Stimulated activated CD4-positive, alpha-beta T cell treated with anti-CD3 and anti-CD28 coated beads, Interleukin-1b, Interleukin-23, amount 100 ng/mL, for 24 hours (primary cell): ENCODE measurements at regions not wholly inside any gene's neighbourhood (a gene's known extent, or its start where the extent isn't known, plus 50 kb on each side); places are given as distances from the start of the nearest gene placed in this dataset.

Experiments used
- DNase-seq, 4 experiments: peaks; one replicate each; pipeline ENCODE4 v3.0.0-alpha.2; 2020; ENCODE audit warnings: low read depth in 4 of 4, low spot score in 1 of 4

GRCh38 chr10:29857843-29858701 is 201.3 kb downstream of the JCAD start:
- DNase-seq: no peak

DNA sequence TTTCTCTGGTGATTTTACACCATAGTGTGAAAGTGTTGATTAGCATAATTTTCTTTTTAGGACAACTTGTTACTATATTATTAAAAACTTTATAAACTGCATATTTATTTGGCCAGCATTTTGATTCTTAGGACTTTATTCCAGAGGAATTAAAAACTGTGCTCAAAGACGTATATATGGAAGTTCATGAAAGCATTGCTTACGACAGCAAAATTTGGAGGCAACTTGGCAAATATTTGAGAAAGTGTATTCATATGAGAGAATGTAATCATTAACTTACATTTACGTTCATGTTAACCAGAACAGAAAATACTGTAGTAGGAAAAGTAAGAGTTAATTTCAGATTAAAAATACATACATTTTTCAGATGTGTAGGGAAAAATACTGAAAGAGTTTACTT is 203.1 kb downstream of the JCAD start:
- DNase-seq: no peak

DNA sequence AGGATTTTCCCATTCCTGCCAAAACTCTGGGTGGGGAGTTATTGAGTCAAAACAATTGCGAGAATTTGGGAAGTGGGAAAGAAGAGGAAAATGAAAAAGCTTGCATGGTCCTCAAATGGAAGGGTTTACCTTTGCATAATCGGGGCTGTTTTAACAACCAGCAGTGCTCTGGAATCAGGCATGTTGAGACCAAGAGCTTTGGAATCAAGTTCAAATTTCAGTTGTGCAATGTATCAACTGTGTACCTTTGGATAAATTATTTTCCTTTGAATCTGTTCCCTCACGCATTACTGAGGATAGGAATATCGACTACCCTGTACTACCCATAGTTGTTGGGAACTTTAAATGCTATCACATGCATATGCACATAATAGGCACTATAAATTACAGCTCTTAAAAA is 205.5 kb downstream of the JCAD start:
- no peak for DNase-seq

GRCh38 chr10:29851241-29851640 is 208.1 kb downstream of the JCAD start:
- no peak for DNase-seq

DNA sequence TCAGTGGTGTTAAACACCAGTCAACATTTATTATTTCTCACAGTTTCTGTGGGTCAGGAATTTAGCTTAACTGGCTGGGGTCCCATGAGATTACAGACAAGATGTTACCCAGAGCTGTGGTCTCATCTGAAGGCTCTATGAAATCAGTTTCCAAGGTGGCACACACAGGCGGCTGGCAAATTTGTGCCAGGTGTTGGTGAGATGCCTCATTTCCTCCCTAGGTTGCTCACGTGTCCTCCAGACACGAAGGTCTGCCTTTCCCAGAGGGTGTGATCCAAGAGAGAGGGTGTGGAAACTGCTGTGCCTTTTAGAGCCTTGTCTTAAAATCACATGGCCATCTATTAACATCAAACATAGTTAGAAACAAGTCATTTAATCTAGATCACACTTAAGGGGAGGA is 209.0 kb downstream of the JCAD start:
- no peak for DNase-seq

DNA sequence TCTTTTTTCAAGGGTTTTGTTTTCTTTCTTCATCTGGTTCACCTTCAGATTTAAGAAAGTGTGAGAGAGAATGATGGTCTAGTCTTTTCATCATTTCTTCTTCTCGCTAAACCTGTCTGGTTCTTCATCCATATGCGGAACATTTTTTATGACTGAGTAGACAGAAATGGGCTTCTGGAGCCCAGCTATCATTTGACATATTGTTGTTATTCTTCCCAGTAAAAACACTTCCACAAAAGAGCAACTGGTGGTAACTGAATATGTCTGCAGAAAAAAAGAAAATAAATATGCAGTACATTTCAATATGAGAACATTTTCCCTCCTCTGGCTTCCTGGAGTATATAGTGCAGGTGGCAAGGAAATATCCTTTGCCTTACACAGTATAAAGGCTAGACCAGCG is 209.5 kb downstream of the JCAD start:
- DNase-seq: no peak

DNA sequence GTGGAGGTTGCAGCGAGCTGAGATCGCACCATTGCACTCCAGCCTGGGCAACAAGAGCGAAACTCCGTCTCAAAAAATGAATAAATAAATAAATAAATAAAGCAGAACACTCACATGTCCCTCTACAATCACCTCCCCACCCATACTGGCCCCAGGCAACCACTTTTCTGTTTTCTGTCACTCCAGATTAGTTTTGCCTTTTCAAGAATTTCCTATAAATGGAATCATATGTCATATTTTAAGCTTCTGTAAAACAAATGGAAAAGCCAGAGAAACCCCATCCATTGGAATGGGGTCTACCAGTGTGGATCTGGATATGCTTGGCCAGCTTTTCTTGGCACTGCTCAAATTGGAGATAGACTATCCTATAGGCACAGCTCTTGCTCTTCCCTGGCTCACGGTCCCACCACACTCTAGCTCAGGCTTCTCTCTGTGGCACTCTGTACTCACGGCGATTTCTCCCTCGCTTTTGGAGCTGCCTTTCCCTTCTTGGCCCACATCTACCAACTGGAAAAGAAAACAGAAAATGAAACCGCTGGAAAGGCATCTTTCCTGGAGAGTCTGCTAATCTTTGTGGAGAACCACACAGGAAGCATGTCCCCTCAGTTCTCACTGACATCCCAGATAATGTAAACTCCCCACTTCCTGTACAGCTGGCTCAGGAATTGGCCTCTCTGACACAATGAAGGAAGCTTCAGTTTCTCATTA is 210.1 kb downstream of the JCAD start:
- DNase-seq: no peak

DNA sequence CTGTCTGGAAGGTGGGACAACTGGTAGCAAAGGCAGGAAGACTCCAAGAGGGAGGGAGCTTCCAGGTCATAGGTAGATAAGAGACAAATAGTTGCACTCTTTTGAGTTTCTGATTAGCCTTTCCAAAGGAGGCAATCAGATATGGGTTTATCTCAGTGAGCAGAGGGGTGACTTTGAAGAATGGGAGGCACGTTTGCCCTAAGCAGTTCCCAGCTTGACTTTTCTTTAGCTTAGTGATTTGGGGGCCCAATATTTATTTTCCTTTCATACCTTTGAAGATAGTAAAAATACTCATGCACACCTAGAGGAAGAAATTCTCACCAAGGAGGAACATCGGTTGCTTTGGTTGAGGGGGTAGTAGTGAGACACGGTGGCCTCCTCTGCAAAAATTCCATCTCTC is 212.1 kb upstream of the SVIL start:
- DNase-seq: no peak

- DNase-seq: no peak
Observed at GRCh38 chr10:29845166-29845565, 210.4 kb upstream of the SVIL start.

GRCh38 chr10:29843143-29843542 is 208.4 kb upstream of the SVIL start:
- DNase-seq: no peak

- no peak for DNase-seq
Observed at GRCh38 chr10:29841724-29842649, 207.2 kb upstream of the SVIL start.

GRCh38 chr10:29840516-29841276 is 205.9 kb upstream of the SVIL start:
- DNase-seq: no peak

GRCh38 chr10:29839826-29840515 is 205.2 kb upstream of the SVIL start:
- DNase-seq: no peak

- no peak for DNase-seq
Observed at GRCh38 chr10:29838539-29838938, 203.8 kb upstream of the SVIL start.

GRCh38 chr10:29837586-29837985 is 202.8 kb upstream of the SVIL start:
- DNase-seq: no peak

- no peak for DNase-seq
Observed at GRCh38 chr10:29836396-29836795, 201.6 kb upstream of the SVIL start.

- DNase-seq: no peak
Observed at GRCh38 chr10:29835055-29835454, 200.3 kb upstream of the SVIL start.

DNA sequence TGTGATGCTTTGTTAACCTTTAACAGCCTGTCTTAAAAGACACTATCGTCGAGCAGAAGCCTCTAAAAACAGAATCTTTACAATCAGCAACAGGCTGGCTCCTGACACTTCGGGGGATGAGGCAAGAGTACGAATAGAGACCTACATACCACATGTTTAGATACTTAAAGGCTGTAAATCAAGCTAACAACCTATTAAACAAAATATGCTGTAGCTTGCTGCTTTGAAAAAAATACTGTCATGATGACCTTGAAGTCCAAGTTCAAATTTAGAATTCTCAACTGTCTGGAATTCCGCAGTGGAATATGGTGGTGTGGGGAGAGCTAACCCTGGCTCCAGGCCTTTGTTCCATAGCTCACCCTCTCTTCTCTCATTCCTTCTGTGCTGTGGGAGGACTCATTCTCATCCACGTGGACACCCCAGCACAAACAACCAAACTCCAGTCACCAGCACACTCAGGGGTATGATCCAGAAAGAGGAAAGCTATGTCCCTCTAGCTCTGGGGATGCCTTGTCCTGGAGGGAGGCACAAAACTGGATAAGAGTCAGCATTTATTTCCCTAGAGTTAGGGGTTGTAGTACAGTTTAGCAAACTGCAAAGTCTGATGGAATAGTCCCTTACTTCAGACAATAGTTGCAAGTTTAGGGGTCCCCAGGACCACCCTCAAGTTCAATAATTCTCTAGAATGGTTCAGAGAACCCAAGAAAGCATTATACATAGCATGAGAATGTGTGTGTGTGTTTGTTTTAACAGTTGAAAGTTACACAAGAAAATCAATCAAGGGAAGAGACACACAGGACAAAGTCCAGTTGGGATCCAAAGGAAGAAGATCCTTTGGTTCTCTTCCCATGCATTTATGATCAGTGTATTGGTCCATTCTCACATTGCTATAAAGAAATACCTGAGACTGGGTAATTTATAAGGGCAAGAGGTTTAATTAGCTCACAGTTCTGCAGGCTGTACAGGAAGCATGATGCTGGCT is 196.1 kb upstream of the SVIL start:
- no peak for DNase-seq

- DNase-seq: no peak
Observed at GRCh38 chr10:29829776-29830175, 195.0 kb upstream of the SVIL start.
